Trophoblast cell (in vitro differentiated cells and primary cell): ENCODE measurements at regions not wholly inside any gene's neighbourhood (a gene's known extent, or its start where the extent isn't known, plus 50 kb on each side); places are given as distances from the start of the nearest gene placed in this dataset.

Source experiments
- DNase-seq, 2 donors: peaks; one replicate each; pipeline ENCODE4 v3.0.0-alpha.2; 2016
- H2AFZ ChIP-seq: 2 replicates; pipeline ENCODE4 v1.6.1; 2013; ENCODE audit warnings: low read length, moderate library complexity, mild to moderate bottlenecking; ENCODE audit not compliant: insufficient read depth, poor library complexity
- H2AK5ac ChIP-seq: 2 replicates; pipeline ENCODE4 v1.6.1; 2013; ENCODE audit warnings: mild to moderate bottlenecking, low read length
- H2BK120ac ChIP-seq: 2 replicates; pipeline ENCODE4 v1.6.1; 2013; ENCODE audit warnings: low read length, mild to moderate bottlenecking, moderate library complexity; ENCODE audit not compliant: insufficient read depth, poor library complexity
- H2BK12ac ChIP-seq: 2 replicates; pipeline ENCODE4 v1.6.1; 2013; ENCODE audit warnings: mild to moderate bottlenecking, low read length, moderate library complexity
- H2BK5ac ChIP-seq: 2 replicates; pipeline ENCODE4 v1.6.1; 2013; ENCODE audit warnings: low read length, low read depth, moderate library complexity, mild to moderate bottlenecking; ENCODE audit not compliant: poor library complexity
- H3K14ac ChIP-seq: 2 replicates; pipeline ENCODE4 v1.6.1; 2013; ENCODE audit warnings: mild to moderate bottlenecking, low read length
- H3K18ac ChIP-seq: 2 replicates; pipeline ENCODE4 v1.6.1; 2013; ENCODE audit warnings: mild to moderate bottlenecking, low read length
- H3K23ac ChIP-seq: 2 replicates; pipeline ENCODE4 v1.6.1; 2013; ENCODE audit warnings: low read length
- H3K27ac ChIP-seq: 2 replicates; pipeline ENCODE4 v1.5.1; 2013; ENCODE audit warnings: low read depth, mild to moderate bottlenecking, inconsistent platforms, low read length, moderate library complexity
- H3K27me3 ChIP-seq: 2 replicates; pipeline ENCODE4 v1.6.1; 2013; ENCODE audit warnings: inconsistent platforms, mild to moderate bottlenecking, low read length, moderate library complexity; ENCODE audit not compliant: insufficient read depth
- H3K36me3 ChIP-seq, 2 experiments: 1 replicate in 1 of 2; 2 replicates in 1 of 2; pipeline ENCODE4 v1.6.1; 2013; ENCODE audit warnings: low read length in 2 of 2, mild to moderate bottlenecking in 2 of 2, moderate library complexity in 1 of 2; ENCODE audit not compliant: insufficient read depth in 2 of 2, control insufficient read depth in 1 of 2
- H3K4ac ChIP-seq: 2 replicates; pipeline ENCODE4 v1.6.1; 2013; ENCODE audit warnings: low read depth, mild to moderate bottlenecking, low read length, moderate library complexity
- H3K4me1 ChIP-seq, 2 experiments: 1 replicate in 1 of 2; 2 replicates in 1 of 2; pipeline ENCODE4 v1.6.1; 2013; ENCODE audit warnings: low read length in 2 of 2, mild to moderate bottlenecking in 2 of 2, moderate library complexity in 1 of 2; ENCODE audit not compliant: insufficient read depth in 2 of 2, control insufficient read depth in 1 of 2
- H3K4me2 ChIP-seq: 2 replicates; pipeline ENCODE4 v1.6.1; 2013; ENCODE audit warnings: inconsistent platforms, mild to moderate bottlenecking, low read length, moderate library complexity
- H3K4me3 ChIP-seq: 2 replicates; pipeline ENCODE4 v1.5.1; 2013; ENCODE audit warnings: mild to moderate bottlenecking, low read depth, low read length, inconsistent platforms
- H3K79me1 ChIP-seq: one replicate; pipeline ENCODE4 v1.6.1; 2013; ENCODE audit warnings: low read length
- H3K79me2 ChIP-seq: 2 replicates; pipeline ENCODE4 v1.6.1; 2013; ENCODE audit warnings: low read length, mild to moderate bottlenecking; ENCODE audit not compliant: control insufficient read depth, insufficient read depth, poor library complexity
- H3K9ac ChIP-seq: 2 replicates; pipeline ENCODE4 v1.6.1; 2013; ENCODE audit warnings: mild to moderate bottlenecking, low read length
- H3K9me3 ChIP-seq: 2 replicates; pipeline ENCODE4 v1.6.1; 2013; ENCODE audit warnings: low read depth, mild to moderate bottlenecking, control low read depth, inconsistent platforms, low read length; ENCODE audit not compliant: insufficient read depth
- H4K12ac ChIP-seq: 2 replicates; pipeline ENCODE4 v1.6.1; 2013; ENCODE audit warnings: low read depth, mild to moderate bottlenecking, low read length, moderate library complexity
- H4K8ac ChIP-seq: 2 replicates; pipeline ENCODE4 v1.6.1; 2013; ENCODE audit warnings: low read depth, mild to moderate bottlenecking, low read length, moderate library complexity
- H4K91ac ChIP-seq: one replicate; pipeline ENCODE4 v1.6.1; 2013; ENCODE audit warnings: low read depth, mild to moderate bottlenecking, low read length, moderate library complexity
- WGBS: extraction: QIAGEN DNeasy Blood & Tissue Kit; methylation state at CpG from one replicate; pipeline ENCODE4 v1.1.7; 2013; ENCODE audit warnings: missing lambda C conversion rate; ENCODE audit not compliant: insufficient read length, insufficient coverage; ENCODE audit errors: extremely low coverage; 5-methylcytosine and 5-hydroxymethylcytosine counted together

DNA sequence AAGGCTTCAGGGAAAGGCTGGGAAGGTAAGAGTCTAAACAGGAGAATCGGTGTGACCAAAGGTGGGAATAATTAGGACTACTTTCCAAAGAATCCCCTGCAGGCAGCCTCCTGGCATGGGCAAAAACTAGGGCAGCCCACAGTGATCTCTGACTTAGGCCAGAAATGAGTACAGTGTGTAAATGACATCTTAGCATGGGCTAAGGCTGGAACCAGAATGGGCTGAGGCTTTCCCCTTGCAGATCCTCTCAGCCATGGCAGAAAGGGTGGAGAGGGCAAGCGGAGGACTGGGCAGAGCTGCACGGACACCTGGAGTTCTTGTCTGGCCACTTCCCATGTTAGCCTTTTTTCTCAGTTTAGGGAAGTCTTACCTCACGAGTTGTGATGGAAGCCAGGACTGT, 69.9 kb upstream of the FOXQ1 start:
- Histone ChIP-seq H2BK5ac (no peak overlapping the region), H4K12ac (no peak overlapping the region), H4K91ac (no peak overlapping the region), H3K4me3 (no peak overlapping the region), H4K8ac (no peak overlapping the region), H3K27ac (no peak overlapping the region), H3K79me1 (no peaks in the 10 kb centered on the region), H3K4me2 (no peak overlapping the region), H3K4ac (no peak overlapping the region), H3K4me1 (no peaks in the 10 kb centered on the region), H3K36me3 (no peaks in the 10 kb centered on the region), H2AK5ac (no peak overlapping the region), H3K9me3 (peaks cover 3% of the 10 kb centered on the region), H3K27me3 (no peaks in the 10 kb centered on the region), H3K23ac (no peak overlapping the region), H3K14ac (no peak overlapping the region), H2BK120ac (no peak overlapping the region), H3K9ac (no peak overlapping the region), H2AFZ (no peak overlapping the region), H3K79me2 (no peaks in the 10 kb centered on the region), H2BK12ac (no peak overlapping the region), H3K18ac (no peak overlapping the region)
- no peak for DNase-seq
- WGBS: no CpG with 5 or more reads among the region's 4 CpGs

DNA sequence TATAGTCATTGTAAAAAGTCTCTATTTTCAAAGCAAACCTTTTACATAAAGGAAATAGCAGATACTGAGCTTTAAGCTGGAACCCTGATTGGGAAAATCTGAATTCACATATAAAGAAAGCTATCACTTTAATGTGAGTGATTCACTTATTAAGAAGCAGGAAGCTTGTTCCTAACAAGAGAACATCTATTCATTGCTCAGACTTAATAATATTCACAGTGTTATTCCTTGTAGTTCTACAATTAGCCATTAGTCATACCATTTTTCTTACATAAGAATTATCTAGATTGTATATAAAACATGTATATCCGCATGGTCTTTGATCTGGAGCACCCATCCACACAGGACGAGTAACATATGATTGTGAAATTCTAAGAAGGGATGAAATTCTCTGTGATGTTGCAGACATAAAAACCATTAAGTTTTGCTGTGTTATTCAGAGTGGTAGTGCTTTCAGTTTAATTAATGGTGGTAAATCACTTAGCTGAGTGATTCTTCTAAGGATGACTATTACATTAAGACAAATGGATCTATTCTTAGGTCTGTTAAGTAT, 71.1 kb upstream of the FOXQ1 start:
- H2BK12ac ChIP-seq: no peak overlapping the region
- H3K27me3 ChIP-seq: no peaks in the 10 kb centered on the region
- no peak overlapping the region for H3K4me3 ChIP-seq
- H4K8ac ChIP-seq: no peak overlapping the region
- H3K27ac ChIP-seq: no peak overlapping the region
- H3K14ac ChIP-seq: no peak overlapping the region
- no peaks in the 10 kb centered on the region for H3K36me3 ChIP-seq
- no peak overlapping the region for H3K18ac ChIP-seq
- no peak overlapping the region for H2AFZ ChIP-seq
- H2BK120ac ChIP-seq: no peak overlapping the region
- H3K79me2 ChIP-seq: no peaks in the 10 kb centered on the region
- no peak overlapping the region for H4K91ac ChIP-seq
- H3K79me1 ChIP-seq: no peaks in the 10 kb centered on the region
- no peak overlapping the region for H3K4me2 ChIP-seq
- WGBS: no CpG with 5 or more reads among the region's 2 CpGs
- no peak overlapping the region for H4K12ac ChIP-seq
- H3K4ac ChIP-seq: no peak overlapping the region
- H2BK5ac ChIP-seq: no peak overlapping the region
- peaks cover 3% of the 10 kb centered on the region for H3K9me3 ChIP-seq
- H3K9ac ChIP-seq: no peak overlapping the region
- no peaks in the 10 kb centered on the region for H3K4me1 ChIP-seq
- no peak overlapping the region for H3K23ac ChIP-seq
- DNase-seq: no peak
- no peak overlapping the region for H2AK5ac ChIP-seq

DNA sequence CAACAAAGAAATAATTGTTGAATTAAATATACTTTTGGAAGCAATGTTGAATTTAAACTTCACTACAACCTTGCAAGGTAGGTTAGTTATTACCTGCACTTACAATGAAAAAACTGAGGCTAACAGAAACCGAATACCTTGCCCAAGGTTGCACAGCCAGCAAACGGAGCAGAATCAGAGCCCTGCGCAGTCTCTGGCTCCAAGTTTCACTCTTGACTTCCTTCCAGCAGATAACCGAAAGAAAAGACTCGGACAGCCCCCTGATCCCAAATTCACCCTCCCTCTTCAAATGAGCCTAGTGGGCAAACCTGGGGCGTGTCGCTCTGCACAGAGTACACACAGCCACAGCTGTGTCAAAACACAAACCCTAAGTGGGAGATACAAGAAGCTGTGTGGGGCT, 72.1 kb upstream of the FOXQ1 start:
- Histone ChIP-seq H3K9ac (no peak overlapping the region), H2AFZ (no peak overlapping the region), H3K14ac (no peak overlapping the region), H3K36me3 (no peaks in the 10 kb centered on the region), H3K27ac (no peak overlapping the region), H2BK12ac (no peak overlapping the region), H3K23ac (no peak overlapping the region), H3K27me3 (no peaks in the 10 kb centered on the region), H3K79me1 (no peaks in the 10 kb centered on the region), H3K9me3 (peaks cover 3% of the 10 kb centered on the region), H3K4me2 (no peak overlapping the region), H3K4me1 (no peaks in the 10 kb centered on the region), H2BK5ac (no peak overlapping the region), H3K4ac (no peak overlapping the region), H3K18ac (no peak overlapping the region), H3K4me3 (no peak overlapping the region), H4K8ac (no peak overlapping the region), H4K91ac (no peak overlapping the region), H3K79me2 (no peaks in the 10 kb centered on the region), H2AK5ac (no peak overlapping the region), H2BK120ac (no peak overlapping the region), H4K12ac (no peak overlapping the region)
- DNase-seq: no peak
- no CpG with 5 or more reads among the region's 7 CpGs for WGBS

GRCh38 chr6:1238040-1238439, 73.9 kb upstream of the FOXQ1 start:
- Histone ChIP-seq H3K14ac (no peak overlapping the region), H3K4me3 (no peak overlapping the region), H4K12ac (no peak overlapping the region), H2BK12ac (no peak overlapping the region), H3K4me1 (no peaks in the 10 kb centered on the region), H3K4ac (no peak overlapping the region), H4K91ac (no peak overlapping the region), H3K9ac (no peak overlapping the region), H3K4me2 (no peak overlapping the region), H2BK120ac (no peak overlapping the region), H2BK5ac (no peak overlapping the region), H3K36me3 (no peaks in the 10 kb centered on the region), H2AFZ (no peak overlapping the region), H3K27me3 (no peaks in the 10 kb centered on the region), H3K79me1 (no peaks in the 10 kb centered on the region), H3K27ac (no peak overlapping the region), H2AK5ac (no peak overlapping the region), H3K79me2 (no peaks in the 10 kb centered on the region), H3K23ac (no peak overlapping the region), H3K18ac (no peak overlapping the region), H3K9me3 (peaks cover 3% of the 10 kb centered on the region), H4K8ac (no peak overlapping the region)
- no peak for DNase-seq
- WGBS: no CpG with 5 or more reads among the region's 8 CpGs
